ENCODE measurements at regions not wholly inside any gene's neighbourhood (a gene's known extent, or its start where the extent isn't known, plus 50 kb on each side); places are given as distances from the start of the nearest gene placed in this dataset.

- Mint-ChIP-seq H3K9me3 (no peaks in the 10 kb centered on the region), H3K4me1 (no peaks in the 10 kb centered on the region), H3K27ac (no peak overlapping the region), H3K36me3 (no peaks in the 10 kb centered on the region), H3K4me3 (no peak overlapping the region), H3K27me3 (no peaks in the 10 kb centered on the region)
- DNase-seq (no peak), ATAC-seq (replicated peaks) (no peak)
Observed at GRCh38 chr1:87530042-87530807, 201.5 kb downstream of the LMO4 start.

GRCh38 chr1:87535551-87535950 is 206.9 kb downstream of the LMO4 start:
- peaks cover 0 to 3% of the 10 kb centered on the region in 2 donors for H3K9me3 Mint-ChIP-seq
- H3K36me3 Mint-ChIP-seq: no peaks in the 10 kb centered on the region
- no peak overlapping the region for H3K27ac Mint-ChIP-seq
- DNase-seq (no peak), ATAC-seq (replicated peaks) (no peak)
- H3K27me3 Mint-ChIP-seq: no peaks in the 10 kb centered on the region
- no peaks in the 10 kb centered on the region for H3K4me1 Mint-ChIP-seq
- no peak overlapping the region for H3K4me3 Mint-ChIP-seq

- peaks cover 0 to 10% of the 10 kb centered on the region in 2 donors for H3K36me3 Mint-ChIP-seq
- H3K4me3 Mint-ChIP-seq: no peak overlapping the region
- peaks cover 12 to 17% of the 10 kb centered on the region in 2 donors for H3K9me3 Mint-ChIP-seq
- H3K27ac Mint-ChIP-seq: no peak overlapping the region
- ATAC-seq (replicated peaks): no peak
- H3K4me1 Mint-ChIP-seq: no peaks in the 10 kb centered on the region
- DNase-seq: no peak
- no peaks in the 10 kb centered on the region for H3K27me3 Mint-ChIP-seq
Observed at GRCh38 chr1:87539147-87539546, 210.5 kb downstream of the LMO4 start.

- no peak overlapping the region for H3K4me3 Mint-ChIP-seq
- H3K36me3 Mint-ChIP-seq: peaks cover 0 to 10% of the 10 kb centered on the region in 2 donors
- H3K27ac Mint-ChIP-seq: no peak overlapping the region
- DNase-seq: no peak
- peaks cover 0 to 2% of the 10 kb centered on the region in 2 donors for H3K4me1 Mint-ChIP-seq
- peaks cover 25 to 28% of the 10 kb centered on the region in 2 donors for H3K9me3 Mint-ChIP-seq
- ATAC-seq (replicated peaks): no peak
- no peaks in the 10 kb centered on the region for H3K27me3 Mint-ChIP-seq
Observed at GRCh38 chr1:87542697-87543096, 214.0 kb downstream of the LMO4 start.

GRCh38 chr1:87549738-87550137 is 221.1 kb downstream of the LMO4 start:
- Mint-ChIP-seq H3K4me3 (no peak overlapping the region), H3K36me3 (no peaks in the 10 kb centered on the region), H3K27me3 (no peaks in the 10 kb centered on the region), H3K4me1 (peaks cover 0 to 2% of the 10 kb centered on the region in 2 donors), H3K27ac (no peak overlapping the region), H3K9me3 (peaks cover 8 to 12% of the 10 kb centered on the region in 2 donors)
- no peak for ATAC-seq (replicated peaks)
- DNase-seq: no peak

GRCh38 chr1:87553511-87553910 is 224.8 kb downstream of the LMO4 start:
- DNase-seq (no peak), ATAC-seq (replicated peaks) (no peak)
- no peak overlapping the region for H3K27ac Mint-ChIP-seq
- no peak overlapping the region for H3K4me3 Mint-ChIP-seq
- H3K36me3 Mint-ChIP-seq: no peaks in the 10 kb centered on the region
- no peaks in the 10 kb centered on the region for H3K27me3 Mint-ChIP-seq
- H3K9me3 Mint-ChIP-seq: no peaks in the 10 kb centered on the region
- no peaks in the 10 kb centered on the region for H3K4me1 Mint-ChIP-seq

- Mint-ChIP-seq H3K9me3 (no peaks in the 10 kb centered on the region), H3K4me3 (no peak overlapping the region), H3K36me3 (no peaks in the 10 kb centered on the region), H3K27me3 (no peaks in the 10 kb centered on the region), H3K27ac (no peak overlapping the region), H3K4me1 (no peaks in the 10 kb centered on the region)
- DNase-seq: no peak
- no peak for ATAC-seq (replicated peaks)
Observed at GRCh38 chr1:87555366-87555765, 226.7 kb downstream of the LMO4 start.

GRCh38 chr1:87556326-87556725 is 227.6 kb downstream of the LMO4 start:
- H3K4me1 Mint-ChIP-seq: no peaks in the 10 kb centered on the region
- no peaks in the 10 kb centered on the region for H3K36me3 Mint-ChIP-seq
- H3K4me3 Mint-ChIP-seq: no peak overlapping the region
- H3K27me3 Mint-ChIP-seq: no peaks in the 10 kb centered on the region
- H3K27ac Mint-ChIP-seq: no peak overlapping the region
- H3K9me3 Mint-ChIP-seq: no peaks in the 10 kb centered on the region
- ATAC-seq (replicated peaks): no peak
- DNase-seq: no peak

GRCh38 chr1:87558921-87559320 is 230.2 kb downstream of the LMO4 start:
- no peaks in the 10 kb centered on the region for H3K36me3 Mint-ChIP-seq
- no peak for DNase-seq
- no peaks in the 10 kb centered on the region for H3K9me3 Mint-ChIP-seq
- no peaks in the 10 kb centered on the region for H3K4me1 Mint-ChIP-seq
- no peak overlapping the region for H3K27ac Mint-ChIP-seq
- no peaks in the 10 kb centered on the region for H3K27me3 Mint-ChIP-seq
- ATAC-seq (replicated peaks): no peak
- no peak overlapping the region for H3K4me3 Mint-ChIP-seq

- H3K27ac Mint-ChIP-seq: no peak overlapping the region
- H3K9me3 Mint-ChIP-seq: no peaks in the 10 kb centered on the region
- DNase-seq: no peak
- no peaks in the 10 kb centered on the region for H3K27me3 Mint-ChIP-seq
- H3K36me3 Mint-ChIP-seq: no peaks in the 10 kb centered on the region
- H3K4me1 Mint-ChIP-seq: no peaks in the 10 kb centered on the region
- ATAC-seq (replicated peaks): no peak
- H3K4me3 Mint-ChIP-seq: no peak overlapping the region
Observed at GRCh38 chr1:87560137-87560536, 231.5 kb downstream of the LMO4 start.

- ATAC-seq (replicated peaks) (no peak), DNase-seq (no peak)
- Mint-ChIP-seq H3K27me3 (no peaks in the 10 kb centered on the region), H3K36me3 (no peaks in the 10 kb centered on the region), H3K9me3 (no peaks in the 10 kb centered on the region), H3K4me3 (no peak overlapping the region), H3K4me1 (no peaks in the 10 kb centered on the region), H3K27ac (no peak overlapping the region)
Observed at GRCh38 chr1:87560601-87561360, 232.1 kb downstream of the LMO4 start.

GRCh38 chr1:87563211-87563610 is 234.5 kb downstream of the LMO4 start:
- H3K4me1 Mint-ChIP-seq: no peaks in the 10 kb centered on the region
- no peak overlapping the region for H3K27ac Mint-ChIP-seq
- ATAC-seq (replicated peaks) (no peak), DNase-seq (no peak)
- no peaks in the 10 kb centered on the region for H3K36me3 Mint-ChIP-seq
- no peak overlapping the region for H3K4me3 Mint-ChIP-seq
- H3K9me3 Mint-ChIP-seq: no peaks in the 10 kb centered on the region
- H3K27me3 Mint-ChIP-seq: no peaks in the 10 kb centered on the region

GRCh38 chr1:87565861-87566260 is 237.2 kb downstream of the LMO4 start:
- Mint-ChIP-seq H3K36me3 (no peaks in the 10 kb centered on the region), H3K4me1 (no peaks in the 10 kb centered on the region), H3K9me3 (no peaks in the 10 kb centered on the region), H3K4me3 (no peak overlapping the region), H3K27me3 (no peaks in the 10 kb centered on the region), H3K27ac (no peak overlapping the region)
- DNase-seq (no peak), ATAC-seq (replicated peaks) (no peak)

- DNase-seq (no peak), ATAC-seq (replicated peaks) (no peak)
- Mint-ChIP-seq H3K27me3 (no peaks in the 10 kb centered on the region), H3K9me3 (no peaks in the 10 kb centered on the region), H3K27ac (no peak overlapping the region), H3K4me1 (no peaks in the 10 kb centered on the region), H3K36me3 (no peaks in the 10 kb centered on the region), H3K4me3 (no peak overlapping the region)
Observed at GRCh38 chr1:87568005-87568404, 239.3 kb downstream of the LMO4 start.

GRCh38 chr1:87568911-87569310 is 240.2 kb downstream of the LMO4 start:
- Mint-ChIP-seq H3K4me3 (no peak overlapping the region), H3K4me1 (no peaks in the 10 kb centered on the region), H3K36me3 (no peaks in the 10 kb centered on the region), H3K27me3 (no peaks in the 10 kb centered on the region), H3K9me3 (no peaks in the 10 kb centered on the region), H3K27ac (no peak overlapping the region)
- ATAC-seq (replicated peaks): no peak
- DNase-seq: no peak

Measured in stimulated activated naive B cell treated with anti-CD40 and anti-IgM and Interleukin-4, amounts not matched to agents 10 μg/mL and 1 μg/mL and 100 μg/mL, for 72 hours (primary cell).